HUES48 (cell line): ENCODE measurements at regions not wholly inside any gene's neighbourhood (a gene's known extent, or its start where the extent isn't known, plus 50 kb on each side); places are given as distances from the start of the nearest gene placed in this dataset.

ENCODE experiments used
- H3K27ac ChIP-seq: one replicate; pipeline ENCODE4 v1.7.0; 2013; ENCODE audit warnings: low read depth, low read length, inconsistent platforms
- H3K27me3 ChIP-seq: 2 replicates; pipeline ENCODE4 v1.6.1; 2013; ENCODE audit warnings: mild to moderate bottlenecking, low read length; ENCODE audit not compliant: control insufficient read depth, insufficient read depth
- H3K36me3 ChIP-seq: 2 replicates; pipeline ENCODE4 v1.6.1; 2013; ENCODE audit warnings: low read length; ENCODE audit not compliant: control insufficient read depth, insufficient read depth
- H3K4me1 ChIP-seq: 2 replicates; pipeline ENCODE4 v1.6.1; 2013; ENCODE audit warnings: mild to moderate bottlenecking, low read length; ENCODE audit not compliant: control insufficient read depth, insufficient read depth
- H3K4me3 ChIP-seq: 2 replicates; pipeline ENCODE4 v1.5.1; 2013; ENCODE audit warnings: mild to moderate bottlenecking, low read depth, low read length
- H3K9ac ChIP-seq: 2 replicates; pipeline ENCODE4 v1.6.1; 2013; ENCODE audit warnings: mild to moderate bottlenecking, low read depth, low read length, moderate library complexity
- H3K9me3 ChIP-seq: 2 replicates; pipeline ENCODE4 v1.6.1; 2013; ENCODE audit warnings: low read length; ENCODE audit not compliant: control insufficient read depth, insufficient read depth

DNA sequence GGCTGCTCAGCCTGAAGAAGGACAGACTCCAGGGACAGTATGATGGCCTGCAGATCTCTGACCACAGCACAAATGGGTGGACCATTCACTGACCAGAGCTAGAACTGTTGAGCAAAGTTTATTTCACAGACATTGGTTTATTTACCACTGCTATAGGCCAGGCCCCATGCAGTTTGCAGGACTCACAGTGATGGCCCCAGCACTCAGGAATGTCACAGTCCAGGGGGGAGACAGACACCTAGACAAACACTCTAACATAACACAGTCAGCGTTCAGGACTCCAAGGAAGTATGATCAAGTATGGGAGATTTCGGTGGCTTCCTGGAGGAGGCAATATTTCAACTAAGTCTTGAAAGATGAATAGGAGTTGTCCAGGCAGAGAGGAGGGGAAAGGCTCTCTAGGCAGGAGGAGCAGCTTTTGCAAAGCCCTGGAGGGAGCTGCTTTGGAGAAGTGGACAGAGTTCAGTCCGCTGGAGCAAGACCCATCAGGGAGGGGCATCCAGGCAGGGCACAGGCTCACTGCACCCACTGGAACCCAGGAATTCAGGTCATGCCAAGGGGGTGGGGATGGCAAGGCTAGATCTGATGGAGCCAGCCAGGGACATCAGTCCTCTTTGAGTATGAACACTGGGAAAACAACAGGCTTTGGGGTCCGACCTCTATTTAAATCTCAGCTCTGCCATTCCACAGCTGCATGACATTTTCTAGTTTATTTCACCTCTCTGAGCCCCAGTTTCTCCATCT, 454.3 kb downstream of the MATN1 start:
- no peak overlapping the region for H3K4me3 ChIP-seq
- H3K4me1 ChIP-seq: no peaks in the 10 kb centered on the region
- no peak overlapping the region for H3K9ac ChIP-seq
- H3K27me3 ChIP-seq: no peaks in the 10 kb centered on the region
- H3K36me3 ChIP-seq: no peaks in the 10 kb centered on the region
- H3K9me3 ChIP-seq: no peaks in the 10 kb centered on the region
- H3K27ac ChIP-seq: no peak overlapping the region

DNA sequence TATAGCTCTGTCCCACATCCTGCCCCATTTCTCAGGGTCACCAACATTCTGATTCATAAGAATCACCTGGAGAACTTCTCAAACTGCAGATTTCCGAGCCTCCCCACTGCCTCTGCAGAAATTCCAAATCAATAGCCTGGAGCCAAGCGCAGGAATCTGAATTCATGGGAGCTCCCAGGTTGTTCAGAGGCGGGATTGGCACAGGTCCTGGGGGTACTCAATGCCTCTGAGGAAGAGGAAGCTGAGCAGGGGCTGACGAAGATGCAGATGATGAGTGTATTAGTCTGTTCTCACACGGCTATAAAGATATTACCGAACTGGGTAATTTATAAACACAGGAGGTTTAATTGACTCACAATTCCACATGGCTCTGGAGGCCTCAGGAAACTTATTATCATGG, 455.5 kb downstream of the MATN1 start:
- no peaks in the 10 kb centered on the region for H3K4me1 ChIP-seq
- H3K9ac ChIP-seq: no peak overlapping the region
- no peaks in the 10 kb centered on the region for H3K9me3 ChIP-seq
- no peak overlapping the region for H3K4me3 ChIP-seq
- no peaks in the 10 kb centered on the region for H3K36me3 ChIP-seq
- no peaks in the 10 kb centered on the region for H3K27me3 ChIP-seq
- no peak overlapping the region for H3K27ac ChIP-seq

DNA sequence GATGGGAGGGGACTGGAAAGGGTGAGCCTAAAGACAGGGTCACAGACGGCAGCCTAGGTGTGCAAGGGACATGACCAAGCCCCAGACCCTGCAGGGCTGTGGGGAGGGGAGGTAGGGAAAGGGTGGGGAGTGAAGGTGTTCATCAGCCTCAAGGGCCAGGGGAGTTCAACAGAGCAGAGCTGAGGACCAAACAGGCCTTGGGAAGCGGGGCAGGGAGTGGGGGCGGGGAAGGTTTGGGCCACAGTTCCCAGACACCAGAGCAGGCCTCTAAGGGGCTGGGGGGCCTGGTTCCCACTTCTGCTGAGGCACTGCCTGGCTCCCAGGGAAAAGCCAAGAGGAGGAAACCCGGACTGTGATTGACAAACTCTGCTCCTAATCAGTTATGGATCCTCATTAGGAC, 456.3 kb downstream of the MATN1 start:
- no peak overlapping the region for H3K9ac ChIP-seq
- H3K4me1 ChIP-seq: no peaks in the 10 kb centered on the region
- H3K9me3 ChIP-seq: no peaks in the 10 kb centered on the region
- no peaks in the 10 kb centered on the region for H3K36me3 ChIP-seq
- no peak overlapping the region for H3K4me3 ChIP-seq
- no peaks in the 10 kb centered on the region for H3K27me3 ChIP-seq
- H3K27ac ChIP-seq: no peak overlapping the region

DNA sequence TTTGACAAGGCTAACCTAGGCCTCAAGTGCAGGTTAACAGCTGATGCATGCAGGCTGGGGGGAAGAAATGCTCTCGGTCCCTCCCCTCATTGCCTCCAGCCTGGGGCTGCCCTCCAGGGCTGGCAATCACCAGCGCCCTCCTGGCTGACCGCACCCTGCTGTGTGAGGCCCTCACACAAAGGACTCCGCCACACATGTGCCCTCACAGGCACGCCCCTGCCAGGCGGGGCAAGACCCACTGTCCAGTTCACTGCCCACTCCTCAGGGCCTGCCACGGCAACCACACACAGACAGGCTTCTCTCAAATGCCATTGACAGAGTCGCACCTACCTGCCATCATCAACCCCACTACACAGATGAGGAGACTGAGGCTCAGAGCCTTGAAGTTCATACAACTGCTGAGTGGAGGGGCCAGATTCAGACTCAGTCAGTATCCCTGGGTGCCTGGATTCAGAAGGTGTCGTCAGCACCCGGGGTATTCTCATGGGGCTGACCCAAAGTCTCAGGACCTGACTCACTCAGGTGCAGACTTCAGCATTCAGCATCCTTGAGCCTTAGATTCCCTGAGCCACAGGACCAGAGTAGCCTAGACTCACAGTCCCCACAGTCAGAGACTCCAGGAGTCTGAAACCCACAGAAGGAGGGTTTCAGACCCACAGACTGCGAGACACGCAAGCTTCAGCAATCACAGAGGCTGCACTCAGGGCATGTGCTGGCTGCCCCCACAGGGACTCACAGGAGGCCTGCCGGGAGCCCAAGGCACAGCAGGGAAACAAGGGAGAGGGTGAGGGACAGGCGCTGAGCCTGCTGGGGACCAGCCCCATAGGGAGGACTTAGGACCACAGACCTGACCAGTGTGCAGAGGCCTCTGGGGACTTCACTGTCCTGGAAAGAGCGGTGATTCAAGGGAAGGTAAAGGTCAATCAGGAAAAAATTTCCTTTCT, 458.0 kb downstream of the MATN1 start:
- Histone ChIP-seq H3K9ac (no peak overlapping the region), H3K36me3 (no peaks in the 10 kb centered on the region), H3K9me3 (no peaks in the 10 kb centered on the region), H3K4me1 (no peaks in the 10 kb centered on the region), H3K4me3 (no peak overlapping the region), H3K27me3 (no peaks in the 10 kb centered on the region), H3K27ac (no peak overlapping the region)

DNA sequence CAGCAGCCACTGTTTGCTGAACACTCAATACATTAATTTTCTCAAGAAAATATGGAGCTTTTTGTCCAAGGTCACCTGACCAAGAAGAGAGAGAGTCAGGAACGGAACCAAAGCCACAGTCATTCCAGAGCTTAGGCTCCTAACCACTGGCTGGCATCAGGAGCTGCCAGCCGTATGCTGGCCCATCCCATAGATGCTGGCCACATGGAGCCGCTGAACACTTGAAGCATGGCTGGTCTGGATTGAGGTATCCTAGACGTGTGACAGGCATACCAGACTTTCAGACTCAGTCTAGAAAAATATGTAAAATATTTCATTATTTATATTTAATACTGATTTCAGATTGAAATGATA, 458.7 kb downstream of the MATN1 start:
- H3K4me1 ChIP-seq: no peaks in the 10 kb centered on the region
- no peaks in the 10 kb centered on the region for H3K27me3 ChIP-seq
- H3K27ac ChIP-seq: no peak overlapping the region
- H3K4me3 ChIP-seq: no peak overlapping the region
- H3K36me3 ChIP-seq: no peaks in the 10 kb centered on the region
- H3K9me3 ChIP-seq: no peaks in the 10 kb centered on the region
- no peak overlapping the region for H3K9ac ChIP-seq

DNA sequence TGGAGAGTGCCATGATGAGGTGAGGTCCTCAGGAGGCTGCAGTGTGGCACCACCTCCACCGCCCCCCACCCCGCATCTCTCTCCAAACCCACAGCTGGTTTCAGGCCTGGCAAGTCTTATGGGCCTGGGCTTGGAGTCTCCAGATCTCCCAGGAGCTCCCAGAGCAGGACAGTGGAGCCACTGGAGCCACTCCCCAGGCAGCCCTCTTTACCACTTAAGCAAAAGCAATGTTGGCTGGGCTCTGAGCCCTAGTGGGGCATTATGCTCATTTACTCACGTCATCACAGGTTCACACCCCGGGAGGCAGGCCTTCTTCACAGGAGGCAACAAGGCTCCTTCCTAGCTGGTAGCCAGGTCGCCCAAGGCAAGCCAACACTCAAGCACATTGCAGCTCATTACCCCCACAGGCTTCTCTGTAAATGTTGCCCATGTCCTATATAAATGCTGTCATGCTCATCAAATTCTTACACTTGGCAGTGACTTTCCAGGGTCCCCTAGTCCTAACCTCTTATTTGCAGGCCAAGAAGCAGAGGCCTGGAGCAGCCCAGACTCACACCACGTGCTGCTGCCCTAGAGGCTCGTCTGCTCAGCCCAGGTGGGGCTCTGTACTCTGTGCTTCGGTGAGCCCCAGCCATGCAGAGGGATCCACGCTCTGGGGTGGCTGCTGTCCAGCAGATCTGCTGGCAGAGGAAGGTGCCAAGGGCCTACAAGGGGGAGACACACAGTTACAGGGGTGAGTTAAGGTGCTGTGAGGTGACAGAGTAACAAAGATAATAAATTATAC, 459.3 kb downstream of the MATN1 start:
- Histone ChIP-seq H3K4me1 (peaks cover under 1% of the 10 kb centered on the region; the same call in 1 of the 2 replicates), H3K27ac (no peak overlapping the region), H3K4me3 (no peak overlapping the region), H3K36me3 (no peaks in the 10 kb centered on the region), H3K9me3 (no peaks in the 10 kb centered on the region), H3K9ac (no peak overlapping the region), H3K27me3 (no peaks in the 10 kb centered on the region)

DNA sequence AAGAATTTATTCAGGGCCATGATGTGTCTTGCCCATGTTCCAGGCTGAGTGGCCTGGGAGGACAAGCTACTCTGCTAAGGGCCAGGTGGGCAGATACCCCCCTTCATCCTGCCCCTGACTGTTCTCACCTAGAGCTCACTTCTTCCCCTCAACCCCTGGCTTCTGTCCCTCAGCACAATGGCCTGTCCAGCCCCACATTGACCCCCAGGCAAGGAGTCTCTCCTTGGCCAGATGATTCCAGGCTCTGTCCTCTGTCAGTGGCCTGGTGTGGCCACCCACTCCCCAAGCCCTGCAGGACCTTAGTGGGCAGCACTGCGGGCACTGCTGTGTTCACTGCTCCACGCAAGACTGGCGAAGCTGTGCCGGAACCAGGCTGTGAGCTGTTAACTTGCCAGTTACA, 460.0 kb downstream of the MATN1 start:
- Histone ChIP-seq H3K9me3 (no peaks in the 10 kb centered on the region), H3K27ac (no peak overlapping the region), H3K27me3 (no peaks in the 10 kb centered on the region), H3K9ac (no peak overlapping the region), H3K4me3 (no peak overlapping the region), H3K36me3 (no peaks in the 10 kb centered on the region), H3K4me1 (peaks cover 4% of the 10 kb centered on the region; the same call in 1 of the 2 replicates)

DNA sequence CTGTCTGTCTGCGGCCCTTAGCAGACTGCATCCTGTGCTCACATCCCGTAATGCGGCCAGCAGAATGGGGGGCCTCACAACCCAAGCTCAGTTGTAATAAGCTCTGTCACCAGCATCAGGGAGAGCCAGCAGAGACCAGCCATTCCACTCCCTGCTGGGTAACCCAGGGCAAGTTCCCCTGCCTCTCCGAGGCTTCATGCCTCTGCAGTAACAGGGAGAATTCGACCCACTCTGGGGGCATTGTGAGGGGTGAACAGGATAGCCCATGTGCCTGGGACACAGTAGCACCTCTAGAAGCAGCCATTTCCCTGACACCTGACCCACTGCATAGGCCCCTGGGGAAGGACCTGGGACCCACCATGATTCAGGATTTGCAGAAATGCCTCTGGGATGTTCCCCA, 461.2 kb downstream of the MATN1 start:
- H3K9me3 ChIP-seq: no peaks in the 10 kb centered on the region
- no peak overlapping the region for H3K9ac ChIP-seq
- H3K27me3 ChIP-seq: no peaks in the 10 kb centered on the region
- no peak overlapping the region for H3K4me3 ChIP-seq
- H3K27ac ChIP-seq: no peak overlapping the region
- peaks cover 4% of the 10 kb centered on the region; the same call in 1 of the 2 replicates for H3K4me1 ChIP-seq
- H3K36me3 ChIP-seq: no peaks in the 10 kb centered on the region

DNA sequence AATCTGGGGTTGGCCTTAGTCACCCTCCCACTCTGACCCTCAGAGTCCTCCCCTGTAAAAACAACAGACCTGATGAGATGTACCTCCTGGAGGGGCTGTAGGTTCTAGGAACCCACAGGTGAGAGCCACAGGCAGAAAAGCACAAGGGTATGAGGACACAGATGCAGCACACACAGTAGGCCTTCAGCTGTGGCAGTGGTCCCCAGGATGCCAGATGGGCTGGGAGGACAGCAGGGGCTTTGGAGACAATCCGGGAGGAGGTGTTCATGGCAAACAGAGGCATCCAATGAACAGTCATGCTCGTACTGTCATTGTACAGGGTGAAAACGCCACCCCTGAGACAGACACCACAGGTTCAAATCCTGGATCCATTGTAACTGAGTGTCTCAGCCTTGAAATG, 463.1 kb downstream of the MATN1 start:
- Histone ChIP-seq H3K27me3 (no peaks in the 10 kb centered on the region), H3K9ac (no peak overlapping the region), H3K9me3 (no peaks in the 10 kb centered on the region), H3K4me3 (no peak overlapping the region), H3K4me1 (peaks cover 7% of the 10 kb centered on the region; the same call in 1 of the 2 replicates), H3K36me3 (no peaks in the 10 kb centered on the region), H3K27ac (no peak overlapping the region)

DNA sequence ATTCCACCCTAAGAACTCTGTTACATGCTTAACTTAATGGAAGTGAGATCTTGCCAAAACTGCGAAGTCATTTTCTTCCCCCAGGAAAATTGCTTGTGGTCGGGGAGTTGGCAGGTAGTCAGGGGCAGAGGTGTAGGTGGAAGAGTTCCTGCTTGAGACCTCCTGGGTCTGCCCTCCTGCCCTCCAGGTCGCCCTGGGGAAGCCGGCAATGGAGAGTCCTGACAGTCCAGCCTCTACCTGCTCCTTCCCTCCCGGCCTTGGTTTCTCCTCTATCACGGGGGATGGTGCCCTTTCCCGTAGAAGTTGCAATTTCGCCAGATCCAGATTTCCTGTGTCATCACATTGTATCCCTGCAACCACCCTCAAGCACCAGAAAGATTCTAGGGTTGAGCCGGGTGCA, 463.8 kb downstream of the MATN1 start:
- Histone ChIP-seq H3K9me3 (no peaks in the 10 kb centered on the region), H3K4me1 (peaks cover 9% of the 10 kb centered on the region; the same call in 1 of the 2 replicates), H3K4me3 (no peak overlapping the region), H3K36me3 (no peaks in the 10 kb centered on the region), H3K27me3 (no peaks in the 10 kb centered on the region), H3K9ac (no peak overlapping the region), H3K27ac (no peak overlapping the region)
